HepG2 (cell line): ENCODE measurements at regions not wholly inside any gene's neighbourhood (a gene's known extent, or its start where the extent isn't known, plus 50 kb on each side); places are given as distances from the start of the nearest gene placed in this dataset.

Experiments used
- ATAC-seq: fragments of 200-7000 bp; cut with Tn5 transposase; 3 replicates; pipeline ENCODE4 v1.9.1; 2020; ENCODE audit warnings: mild to moderate bottlenecking, moderate library complexity
- BruUV-seq: library from RNA; stranded (reverse); fragments of 400-500 nt; replicated peaks from 2 replicates; lab custom pipeline; 2021; lab: Mats Ljungman, UMichigan
- CTCF ChIA-PET: fragments of 300-600 bp; formaldehyde crosslinking; extraction: SDS; loops from one replicate; lab custom pipeline; 2021; ENCODE audit warnings: low total read pairs, inconsistent platforms, low intra/inter-chr PET ratio; lab: Yijun Ruan, JAX
- POLR2A ChIA-PET: fragments of 350-600 bp; sonication (Branson Sonifier 250); formaldehyde crosslinking; loops from one replicate; lab custom pipeline; 2020; ENCODE audit warnings: antibody characterized with exemption, inconsistent platforms; lab: Yijun Ruan, JAX
- DNase-seq: peaks from one replicate; pipeline ENCODE4 v3.0.0-alpha.2; 2015; ENCODE audit warnings: low spot score
- FAIRE-seq: peaks from 3 replicates; lab custom pipeline; 2011; peaks lifted over from hg19 to GRCh38; lab: Jason Lieb, UNC
- H2AFZ ChIP-seq: one replicate; pipeline ENCODE4 v1.6.1; 2011; ENCODE audit warnings: low read length, inconsistent platforms
- H3K27ac ChIP-seq: fragments of 300-600 bp; 3 replicates; pipeline ENCODE4 v1.8.0; 2011; ENCODE audit warnings: mixed run types, mild to moderate bottlenecking, mixed read lengths, low read length, inconsistent platforms; ENCODE audit not compliant: insufficient read depth; ENCODE audit errors: extremely low read length
- H3K27me3 ChIP-seq, 2 experiments: fragments of 200-600 bp in 1 of 2; 2 replicates in 1 of 2; 3 replicates in 1 of 2; pipeline versions ENCODE4 v1.6.0 to v1.8.0; 2011; ENCODE audit warnings: low read length in 2 of 2, mild to moderate bottlenecking in 2 of 2, moderate library complexity in 2 of 2, inconsistent platforms in 1 of 2; ENCODE audit not compliant: insufficient read depth in 2 of 2, control insufficient read depth in 1 of 2
- H3K36me3 ChIP-seq, 2 experiments: fragments of 200-600 bp in 1 of 2; replicated peaks in 1 of 2; 2 replicates in 1 of 2; 3 replicates in 1 of 2; pipeline versions ENCODE4 v1.5.1 to v1.8.0; 2011; ENCODE audit warnings: low read length in 2 of 2, inconsistent platforms in 1 of 2; ENCODE audit not compliant: insufficient read depth in 2 of 2, control insufficient read depth in 1 of 2
- H3K4me1 ChIP-seq: 2 replicates; pipeline ENCODE4 v1.5.1; 2012; ENCODE audit warnings: low read length, inconsistent platforms; ENCODE audit not compliant: insufficient read depth
- H3K4me2 ChIP-seq: 2 replicates; pipeline ENCODE4 v1.6.0; 2011; ENCODE audit warnings: low read depth, low read length, inconsistent platforms
- H3K4me3 ChIP-seq, 3 experiments: fragments of 200-600 bp in 1 of 3; sonication (generic), shearing (Covaris generic) in 1 of 3; replicated peaks in 1 of 3; 2 replicates each; pipeline ENCODE4 v1.5.1; 2011 to 2016; ENCODE audit warnings: low read length in 3 of 3, inconsistent platforms in 2 of 3, low read depth in 2 of 3, mild to moderate bottlenecking in 2 of 3, control low read depth in 1 of 3, mixed read lengths in 1 of 3; ENCODE audit not compliant: insufficient read depth in 1 of 3
- H3K79me2 ChIP-seq: one replicate; pipeline ENCODE4 v1.6.1; 2011; ENCODE audit warnings: low read length, inconsistent platforms; ENCODE audit not compliant: insufficient read depth
- H3K9ac ChIP-seq: 2 replicates; pipeline ENCODE4 v1.6.0; 2011; ENCODE audit warnings: mild to moderate bottlenecking, low read depth, low read length, inconsistent platforms; ENCODE audit not compliant: insufficient read depth
- H3K9me3 ChIP-seq: 2 replicates; pipeline ENCODE4 v1.5.1; 2012; ENCODE audit warnings: mild to moderate bottlenecking, low read length
- H4K20me1 ChIP-seq: 2 replicates; pipeline ENCODE4 v1.6.0; 2011; ENCODE audit warnings: inconsistent platforms, mild to moderate bottlenecking, low read length, moderate library complexity; ENCODE audit not compliant: insufficient read depth
- CREB1 ChIP-seq, 2 experiments: fragments of 450-650 bp in 1 of 2; IDR thresholded peaks; 2 replicates each; pipeline ENCODE4 v1.6.1; 2016 to 2017; ENCODE audit warnings: control low read depth in 1 of 2, mild to moderate bottlenecking in 1 of 2, missing compliant biosample characterization in 1 of 2, missing genetic modification characterization in 1 of 2
- HNF4A ChIP-seq: sonication (generic); formaldehyde crosslinking; IDR thresholded peaks from 2 replicates; pipeline ENCODE4 v1.4.0; 2020; ENCODE audit warnings: missing genetic modification reagents
- NFIC ChIP-seq: IDR thresholded peaks from 2 replicates; pipeline ENCODE4 v1.6.1; 2012; ENCODE audit warnings: mild to moderate bottlenecking, low read length, inconsistent platforms
- NKX3-1 ChIP-seq: sonication (generic); formaldehyde crosslinking; IDR thresholded peaks from 2 replicates; pipeline ENCODE4 v1.5.0; 2020; ENCODE audit warnings: missing genetic modification reagents
- SP1 ChIP-seq, 2 experiments: fragments of 450-650 bp in 1 of 2; sonication (generic) in 1 of 2; formaldehyde crosslinking in 1 of 2; IDR thresholded peaks; 2 replicates each; pipeline versions ENCODE4 v1.4.0 to v1.6.1; 2016 to 2020; ENCODE audit warnings: missing genetic modification reagents in 1 of 2
- ZFP36L1 ChIP-seq: sonication (generic); formaldehyde crosslinking; IDR thresholded peaks from 2 replicates; pipeline ENCODE4 v1.8.0; 2022; ENCODE audit warnings: mild to moderate bottlenecking, missing genetic modification reagents, moderate library complexity
- WGBS: methylation state at CpG from one replicate; pipeline ENCODE4 v1.1.6; 2017; ENCODE audit warnings: low lambda C conversion rate; 5-methylcytosine and 5-hydroxymethylcytosine counted together
- in situ Hi-C: cut with HindIII; loops from 2 replicates; pipeline ENCODE4 v1.10.0; 2017; ENCODE audit warnings: low pct_unique_long_range_greater_than_20kb; ENCODE audit not compliant: extremely low pct_ligation_motif_present
- intact Hi-C: fragments of 100-400 bp; cut with micrococcal nuclease; formaldehyde crosslinking; loops from one replicate; pipeline ENCODE4 v1.10.0; 2022; ENCODE audit not compliant: unreplicated experiment
- TF ChIP-seq, protein P1 (sequence below): sonication (generic); formaldehyde crosslinking; IDR thresholded peaks from 2 replicates; pipeline ENCODE4 v1.9.0; 2021; ENCODE audit warnings: missing genetic modification reagents, mild to moderate bottlenecking, borderline replicate concordance

DNA sequence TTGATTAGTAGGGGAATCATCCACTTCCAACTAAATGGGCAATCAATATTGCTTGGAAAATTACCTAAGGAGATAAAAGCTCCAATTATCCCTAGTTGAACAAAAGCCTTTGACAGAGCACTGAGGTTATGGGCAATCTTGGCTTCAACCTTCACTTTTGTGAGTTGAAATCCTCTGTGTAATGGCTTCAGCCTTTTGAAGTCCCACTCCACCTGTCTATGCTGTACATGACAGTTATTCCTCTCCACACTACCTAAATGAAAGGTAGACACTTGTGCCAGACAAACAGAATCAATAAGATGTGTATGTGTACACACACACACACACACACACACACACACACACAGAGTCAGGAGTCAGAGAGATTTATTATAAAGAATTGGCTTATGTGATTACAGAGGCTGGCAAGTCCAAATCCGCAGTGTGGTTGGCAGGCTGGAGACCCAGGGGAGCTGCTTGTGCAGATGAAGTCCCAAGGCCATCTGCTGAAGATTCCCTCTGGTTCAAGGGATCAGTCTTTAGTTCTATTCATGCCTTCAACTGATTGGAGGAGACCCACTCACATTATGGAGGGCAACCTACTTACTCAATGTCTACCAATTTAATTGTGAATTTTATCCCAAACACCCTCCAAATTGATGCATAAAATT, 164.8 kb upstream of the CDC14C start:
- H3K4me1 ChIP-seq: no peaks in the 10 kb centered on the region
- no peaks in the 10 kb centered on the region for H3K36me3 ChIP-seq
- no peak for FAIRE-seq
- no TSS peak for BruUV-seq
- H3K4me2 ChIP-seq: no peak overlapping the region
- no peak overlapping the region for H2AFZ ChIP-seq
- ChIA-PET POLR2A (no interaction called here), CTCF (no interaction called here)
- WGBS: no CpG with 5 or more reads among the region's 1 CpG
- no peaks in the 10 kb centered on the region for H3K9me3 ChIP-seq
- no peak for DNase-seq
- no peak for ATAC-seq
- H3K27ac ChIP-seq: no peak overlapping the region
- TF ChIP-seq NFIC: no peak
- no peak for TF ChIP-seq NKX3-1 (CRISPR knock-in tag)
- no peak for TF ChIP-seq CREB1 (IDR thresholded peaks at IDR 0.05)
- no peak for TF ChIP-seq CREB1 (CRISPR knock-in tag; IDR thresholded peaks at IDR 0.05)
- no peak for TF ChIP-seq SP1 (IDR thresholded peaks at IDR 0.05)
- no peak for TF ChIP-seq SP1 (CRISPR knock-in tag; IDR thresholded peaks at IDR 0.05)
- TF ChIP-seq, all 625 proteins: peak for 0
- in situ Hi-C loops: no loop called here
- no peaks in the 10 kb centered on the region for H3K27me3 ChIP-seq
- no peaks in the 10 kb centered on the region for H3K79me2 ChIP-seq
- no peak overlapping the region for H3K4me3 ChIP-seq
- no peaks in the 10 kb centered on the region for H4K20me1 ChIP-seq
- intact Hi-C loops: no loop called here
- H3K9ac ChIP-seq: no peak overlapping the region

DNA sequence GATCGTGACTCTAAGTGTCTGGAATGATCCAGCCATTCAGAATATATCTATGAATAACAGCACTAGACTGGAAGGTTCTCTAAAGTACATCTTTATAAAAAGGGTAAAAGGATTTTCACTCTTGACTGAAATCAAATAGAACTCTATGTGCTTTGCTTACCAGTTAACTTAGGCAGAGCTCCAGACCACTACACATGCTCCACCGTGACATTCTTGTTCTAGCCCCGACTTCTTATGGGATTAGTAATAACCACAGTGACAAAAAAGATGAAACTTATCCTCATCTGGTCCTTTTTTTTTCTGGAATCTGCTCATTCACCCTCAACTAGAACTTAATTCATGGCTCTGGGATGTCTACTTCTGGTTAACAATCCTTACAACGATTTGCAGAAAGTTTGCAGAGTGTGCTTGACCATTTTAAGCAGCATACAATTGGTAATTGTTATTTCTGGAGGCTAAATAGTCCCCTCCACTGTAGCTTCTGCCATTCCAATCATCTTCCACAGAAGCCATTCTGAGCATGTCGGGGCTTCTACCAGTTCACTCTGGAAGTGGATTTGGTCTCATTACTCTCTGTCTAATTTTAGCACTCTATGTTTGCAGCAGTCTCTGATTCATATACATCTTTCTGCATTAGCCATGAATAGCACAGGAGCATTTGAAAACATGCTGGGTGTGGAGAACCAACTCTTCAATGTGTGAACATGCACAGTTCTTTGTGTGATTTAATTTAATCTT, 163.7 kb upstream of the CDC14C start:
- Histone ChIP-seq H3K9ac (no peak overlapping the region), H2AFZ (no peak overlapping the region), H3K4me3 (no peak overlapping the region), H3K79me2 (no peaks in the 10 kb centered on the region), H4K20me1 (no peaks in the 10 kb centered on the region), H3K9me3 (no peaks in the 10 kb centered on the region), H3K4me2 (no peak overlapping the region), H3K36me3 (no peaks in the 10 kb centered on the region), H3K27ac (no peak overlapping the region), H3K4me1 (no peaks in the 10 kb centered on the region), H3K27me3 (no peaks in the 10 kb centered on the region)
- in situ Hi-C loops (no loop called here), intact Hi-C loops (no loop called here)
- ChIA-PET POLR2A (no interaction called here), CTCF (no interaction called here)
- TF ChIP-seq ZFP36L1 (CRISPR knock-in tag): no peak
- TF ChIP-seq HNF4A (CRISPR knock-in tag): no peak
- TF ChIP-seq, protein P1, sequence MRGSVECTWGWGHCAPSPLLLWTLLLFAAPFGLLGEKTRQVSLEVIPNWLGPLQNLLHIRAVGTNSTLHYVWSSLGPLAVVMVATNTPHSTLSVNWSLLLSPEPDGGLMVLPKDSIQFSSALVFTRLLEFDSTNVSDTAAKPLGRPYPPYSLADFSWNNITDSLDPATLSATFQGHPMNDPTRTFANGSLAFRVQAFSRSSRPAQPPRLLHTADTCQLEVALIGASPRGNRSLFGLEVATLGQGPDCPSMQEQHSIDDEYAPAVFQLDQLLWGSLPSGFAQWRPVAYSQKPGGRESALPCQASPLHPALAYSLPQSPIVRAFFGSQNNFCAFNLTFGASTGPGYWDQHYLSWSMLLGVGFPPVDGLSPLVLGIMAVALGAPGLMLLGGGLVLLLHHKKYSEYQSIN (CRISPR knock-in tag): no peak
- no peak for ATAC-seq
- BruUV-seq: no TSS peak
- WGBS: 0% methylated on average over 5 of the region's 5 CpGs
- no peak for FAIRE-seq
- DNase-seq: no peak
